Urinary bladder (tissue), 3 donors: ENCODE measurements at regions not wholly inside any gene's neighbourhood (a gene's known extent, or its start where the extent isn't known, plus 50 kb on each side); places are given as distances from the start of the nearest gene placed in this dataset.

ENCODE experiments used
- DNase-seq: peaks from one replicate; pipeline ENCODE4 v3.0.0-alpha.2; 2015; ENCODE audit errors: extremely low spot score
- H3K27ac ChIP-seq: one replicate; pipeline ENCODE4 v1.5.1; 2013; ENCODE audit warnings: low read depth, mild to moderate bottlenecking, moderate library complexity
- H3K36me3 ChIP-seq: one replicate; pipeline ENCODE4 v1.6.1; 2013; ENCODE audit warnings: mild to moderate bottlenecking, moderate library complexity; ENCODE audit not compliant: insufficient read depth
- H3K4me1 ChIP-seq: one replicate; pipeline ENCODE4 v1.6.1; 2013; ENCODE audit warnings: mild to moderate bottlenecking, moderate library complexity; ENCODE audit not compliant: insufficient read depth
- H3K4me3 ChIP-seq: one replicate; pipeline ENCODE4 v1.5.1; 2013; ENCODE audit warnings: low read depth, low read length
- WGBS: extraction: QIAGEN DNeasy Blood & Tissue Kit; methylation state at CpG from one replicate; pipeline ENCODE4 v1.1.7; 2013; 5-methylcytosine and 5-hydroxymethylcytosine counted together
- donor health status: healthy with polysubstance abuse.
- donor health status: healthy.

DNA sequence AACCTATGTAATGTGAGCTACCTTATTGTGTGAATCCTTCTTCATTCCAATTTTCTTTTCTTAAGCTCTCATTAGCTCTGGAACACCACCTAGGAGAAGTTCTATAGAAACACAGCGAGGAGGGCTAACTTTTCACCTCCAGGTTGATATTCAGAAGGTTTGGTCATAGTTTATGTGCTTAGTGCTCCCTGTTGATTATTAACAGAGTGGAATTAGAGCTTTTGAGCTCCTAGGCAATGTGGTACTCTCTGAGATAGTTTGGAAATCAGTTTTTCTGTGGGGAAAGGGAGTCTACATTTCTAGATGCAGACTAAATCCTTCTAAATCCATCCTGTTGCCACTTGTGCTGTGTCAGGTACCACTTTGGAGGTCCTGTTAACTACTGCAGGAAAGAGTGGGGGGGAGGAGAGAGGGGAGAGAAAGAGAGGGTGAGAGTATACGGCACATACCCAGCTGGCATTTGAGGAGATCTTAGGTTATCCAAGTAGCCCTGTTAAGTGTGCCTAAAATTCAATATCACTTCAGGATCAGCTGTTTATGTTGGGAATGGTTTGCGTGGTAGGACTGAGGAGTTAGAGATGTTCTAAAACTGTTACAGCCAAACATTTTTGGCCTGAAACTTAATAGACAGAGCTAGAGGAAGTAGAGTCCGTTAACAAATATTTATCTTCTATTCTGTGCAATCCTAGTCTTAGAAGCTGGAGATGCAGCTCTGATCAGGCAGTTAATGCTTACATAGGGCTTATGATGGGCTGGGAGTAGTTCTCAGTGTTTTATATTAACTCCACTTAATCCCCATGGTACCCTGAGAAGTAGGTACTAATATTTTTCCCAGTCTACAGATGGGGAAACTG lies 117.5 kb upstream of the PROK2 start:
- Histone ChIP-seq H3K4me3 (no peak overlapping the region), H3K36me3 (no peaks in the 10 kb centered on the region), H3K4me1 (no peaks in the 10 kb centered on the region), H3K27ac (no peak overlapping the region)
- WGBS: 55% methylated on average over 4 of the region's 4 CpGs
- DNase-seq: no peak

DNA sequence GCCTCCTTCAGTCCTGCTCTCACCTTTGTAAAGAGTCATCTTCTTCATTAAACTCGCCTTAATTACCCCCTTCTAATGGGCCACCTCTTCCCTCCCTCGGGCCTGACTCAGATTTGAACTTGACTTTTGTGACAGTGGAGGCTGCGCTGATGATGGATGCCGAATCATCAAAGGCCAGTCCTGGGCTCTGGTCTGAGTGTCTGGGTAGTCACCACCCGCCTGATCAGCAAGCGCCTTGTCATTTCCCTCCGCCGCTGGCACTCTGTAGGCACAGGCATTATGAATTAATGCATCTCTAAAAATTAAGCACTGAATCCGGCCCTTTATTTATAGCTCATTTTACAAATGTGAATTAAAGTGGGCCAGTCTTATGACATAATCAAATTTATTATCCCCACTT lies 116.7 kb upstream of the PROK2 start:
- H3K4me1 ChIP-seq: no peaks in the 10 kb centered on the region
- no peaks in the 10 kb centered on the region for H3K36me3 ChIP-seq
- no peak overlapping the region for H3K27ac ChIP-seq
- 95% methylated on average over 9 of the region's 9 CpGs for WGBS
- H3K4me3 ChIP-seq: no peak overlapping the region
- no peak for DNase-seq

GRCh38 chr3:71900057-71900456 lies 115.1 kb upstream of the PROK2 start:
- 97% methylated on average over 2 of the region's 2 CpGs for WGBS
- no peaks in the 10 kb centered on the region for H3K36me3 ChIP-seq
- no peak overlapping the region for H3K27ac ChIP-seq

DNA sequence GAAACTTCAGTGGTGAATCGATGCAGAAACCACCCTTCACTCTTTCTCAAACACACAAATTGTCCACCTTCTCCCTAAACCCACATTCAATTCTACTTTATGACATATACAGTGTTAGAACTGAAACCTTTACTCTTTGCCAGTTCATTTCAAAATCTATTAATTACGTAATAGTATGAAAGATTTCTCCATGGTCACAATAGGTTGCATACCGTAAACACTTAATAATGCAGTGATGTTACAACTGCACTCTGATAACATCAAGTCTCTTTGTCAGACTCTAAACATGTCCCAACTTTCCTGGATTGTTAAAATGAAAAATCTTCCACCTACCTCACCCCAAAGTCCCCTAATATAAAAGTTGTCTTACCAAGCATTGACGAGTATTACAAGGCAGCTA lies 111.8 kb upstream of the PROK2 start:
- 85% methylated on average over 4 of the region's 4 CpGs for WGBS
- Histone ChIP-seq H3K4me1 (no peaks in the 10 kb centered on the region), H3K4me3 (no peak overlapping the region), H3K27ac (no peak overlapping the region), H3K36me3 (no peaks in the 10 kb centered on the region)
- DNase-seq: no peak

More at GRCh38 chr3:71900057-71900456, 115.1 kb upstream of the PROK2 start:
- no peaks in the 10 kb centered on the region for H3K4me1 ChIP-seq
- no peak for DNase-seq
- no peak overlapping the region for H3K4me3 ChIP-seq

DNA sequence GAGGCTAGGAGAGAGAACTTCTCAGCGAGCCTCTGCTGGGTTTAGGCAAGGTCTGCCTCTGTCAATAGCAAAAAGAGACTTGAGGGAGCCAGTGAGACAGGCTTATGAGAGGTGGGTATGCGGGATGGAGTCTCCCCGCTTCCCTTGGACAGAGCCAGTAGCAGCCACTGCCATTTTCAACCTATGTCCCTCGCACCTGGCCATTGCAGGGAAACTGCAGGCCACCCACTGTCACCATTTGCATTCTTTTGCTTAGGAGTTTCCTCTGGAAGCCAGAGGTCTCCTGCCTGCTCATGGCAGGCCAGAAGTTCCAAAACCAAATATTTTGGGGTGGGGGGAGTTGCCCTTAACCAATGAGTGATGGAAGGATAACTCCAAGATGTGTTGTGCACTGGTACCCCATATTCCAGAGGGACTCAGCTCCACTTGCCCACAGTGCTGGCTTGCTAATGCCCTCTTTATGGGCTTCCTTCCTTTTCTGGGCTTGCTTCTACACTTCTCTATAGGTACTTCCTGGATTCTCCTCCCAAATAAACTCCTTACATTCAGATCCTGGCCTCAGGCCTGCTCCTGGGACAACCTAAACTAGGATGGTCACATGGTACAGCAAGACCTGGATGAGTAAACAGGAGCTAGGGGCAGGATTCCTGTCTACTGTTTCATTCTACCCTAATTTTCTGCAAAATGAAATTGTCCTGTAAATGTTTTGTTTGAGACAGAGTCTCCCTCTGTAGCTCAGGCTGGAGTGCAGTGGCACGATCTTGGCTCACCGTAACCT lies 108.9 kb upstream of the PROK2 start:
- H3K4me1 ChIP-seq: no peaks in the 10 kb centered on the region
- no peak overlapping the region for H3K4me3 ChIP-seq
- no peaks in the 10 kb centered on the region for H3K36me3 ChIP-seq
- DNase-seq: no peak
- 94% methylated on average over 6 of the region's 6 CpGs for WGBS
- no peak overlapping the region for H3K27ac ChIP-seq

- Histone ChIP-seq H3K27ac (no peak overlapping the region), H3K4me1 (no peaks in the 10 kb centered on the region), H3K4me3 (no peak overlapping the region), H3K36me3 (no peaks in the 10 kb centered on the region)
- 64% methylated on average over 6 of the region's 6 CpGs for WGBS
- DNase-seq: no peak
These were observed 108.2 kb upstream of the PROK2 start for GRCh38 chr3:71893122-71893521.

DNA sequence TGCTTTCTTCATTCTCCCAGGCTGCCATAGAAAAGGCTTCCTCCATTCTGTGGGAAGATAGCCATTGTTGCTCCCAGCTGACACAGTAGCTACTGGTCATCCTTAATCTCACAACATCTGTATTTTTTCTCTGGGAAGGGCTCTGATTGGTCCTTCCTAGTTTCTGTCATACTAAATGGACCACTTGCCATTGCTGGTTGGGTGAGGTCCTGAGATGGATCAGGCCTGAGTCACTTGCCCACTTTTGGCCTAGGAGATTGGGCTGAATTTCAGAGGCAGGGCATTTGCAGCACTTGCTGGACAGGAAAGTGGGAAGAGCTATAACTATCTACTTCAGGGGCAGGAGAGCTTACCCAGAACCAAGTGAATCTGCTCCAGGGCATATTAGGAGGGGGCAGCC lies 106.5 kb upstream of the PROK2 start:
- no peak for DNase-seq
- H3K4me3 ChIP-seq: no peak overlapping the region
- H3K36me3 ChIP-seq: no peaks in the 10 kb centered on the region
- H3K4me1 ChIP-seq: no peaks in the 10 kb centered on the region
- no peak overlapping the region for H3K27ac ChIP-seq

- DNase-seq: no peak
- WGBS: 79% methylated on average over 4 of the region's 4 CpGs
- H3K4me3 ChIP-seq: no peak overlapping the region
- no peaks in the 10 kb centered on the region for H3K4me1 ChIP-seq
- no peaks in the 10 kb centered on the region for H3K36me3 ChIP-seq
- H3K27ac ChIP-seq: no peak overlapping the region
These were observed 105.5 kb upstream of the PROK2 start for GRCh38 chr3:71890356-71890931.

- DNase-seq: no peak
- Histone ChIP-seq H3K27ac (no peak overlapping the region), H3K4me3 (no peak overlapping the region), H3K36me3 (no peaks in the 10 kb centered on the region), H3K4me1 (no peaks in the 10 kb centered on the region)
- 91% methylated on average over 2 of the region's 2 CpGs for WGBS
These were observed 102.3 kb upstream of the PROK2 start for GRCh38 chr3:71887256-71887655.

GRCh38 chr3:71885006-71885405 lies 100.1 kb upstream of the PROK2 start:
- no peaks in the 10 kb centered on the region for H3K4me1 ChIP-seq
- no peak overlapping the region for H3K4me3 ChIP-seq
- no peak for DNase-seq
- H3K36me3 ChIP-seq: no peaks in the 10 kb centered on the region
- no peak overlapping the region for H3K27ac ChIP-seq

- WGBS: 75% methylated on average over 2 of the region's 2 CpGs
- Histone ChIP-seq H3K36me3 (no peaks in the 10 kb centered on the region), H3K4me1 (no peaks in the 10 kb centered on the region), H3K4me3 (no peak overlapping the region), H3K27ac (no peak overlapping the region)
- no peak for DNase-seq
These were observed 96.8 kb upstream of the PROK2 start for GRCh38 chr3:71881732-71882131.

GRCh38 chr3:71881041-71881440 lies 96.1 kb upstream of the PROK2 start:
- 69% methylated on average over 2 of the region's 2 CpGs for WGBS
- Histone ChIP-seq H3K36me3 (no peaks in the 10 kb centered on the region), H3K4me3 (no peak overlapping the region), H3K4me1 (no peaks in the 10 kb centered on the region), H3K27ac (no peak overlapping the region)
- no peak for DNase-seq

DNA sequence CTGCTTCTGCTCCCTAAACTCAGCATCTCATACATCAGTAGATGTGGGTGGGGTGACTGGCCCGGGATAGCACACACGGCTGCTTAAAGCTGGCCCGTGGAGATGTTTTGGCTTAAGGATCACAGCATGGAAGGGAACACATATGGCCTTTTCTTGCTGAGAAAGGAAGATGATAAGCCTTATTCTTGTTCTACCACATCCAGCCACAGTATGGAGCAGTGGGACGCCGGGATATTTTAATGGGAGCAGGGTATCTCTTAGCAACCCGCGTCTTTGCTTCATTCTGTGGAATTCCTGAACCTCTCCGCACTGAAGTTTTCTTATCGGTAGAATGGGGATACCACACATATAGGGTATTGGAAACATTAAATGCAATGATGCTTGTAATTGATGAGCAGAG lies 94.1 kb upstream of the PROK2 start:
- Histone ChIP-seq H3K36me3 (no peaks in the 10 kb centered on the region), H3K4me1 (no peaks in the 10 kb centered on the region), H3K4me3 (no peak overlapping the region), H3K27ac (no peak overlapping the region)
- no peak for DNase-seq
- whole genome bisulfite sequencing: 76% methylated on average over 9 of the region's 9 CpGs
